GM19463 (cell line): ENCODE measurements at regions not wholly inside any gene's neighbourhood (a gene's known extent, or its start where the extent isn't known, plus 50 kb on each side); places are given as distances from the start of the nearest gene placed in this dataset.

Experiments used
- ATAC-seq: cut with Tn5 transposase; IDR thresholded peaks from one replicate; pipeline ENCODE4 v1.9.1; 2021; ENCODE audit warnings: mild to moderate bottlenecking, moderate library complexity; ENCODE audit not compliant: unreplicated experiment

DNA sequence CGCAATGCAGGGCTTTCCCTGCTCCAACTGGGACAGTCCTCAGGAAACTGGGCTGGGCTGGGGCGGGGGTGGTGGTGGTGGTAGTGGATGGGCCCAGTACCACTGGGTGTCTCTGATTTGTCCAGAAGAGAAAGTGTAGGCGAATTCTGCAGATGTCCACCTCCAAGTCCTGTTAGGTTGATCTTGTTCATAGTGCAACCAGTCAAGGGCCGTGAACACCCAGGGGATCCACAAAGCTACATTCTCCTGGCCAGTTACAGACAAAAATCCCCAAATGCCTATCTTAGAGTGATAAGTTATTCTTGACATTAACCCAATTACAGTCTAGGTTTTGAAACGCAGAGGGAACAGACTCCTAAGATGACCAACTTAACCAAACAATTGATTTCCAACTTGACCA lies 97.5 kb upstream of the SHB start:
- ATAC-seq, result no peak

DNA sequence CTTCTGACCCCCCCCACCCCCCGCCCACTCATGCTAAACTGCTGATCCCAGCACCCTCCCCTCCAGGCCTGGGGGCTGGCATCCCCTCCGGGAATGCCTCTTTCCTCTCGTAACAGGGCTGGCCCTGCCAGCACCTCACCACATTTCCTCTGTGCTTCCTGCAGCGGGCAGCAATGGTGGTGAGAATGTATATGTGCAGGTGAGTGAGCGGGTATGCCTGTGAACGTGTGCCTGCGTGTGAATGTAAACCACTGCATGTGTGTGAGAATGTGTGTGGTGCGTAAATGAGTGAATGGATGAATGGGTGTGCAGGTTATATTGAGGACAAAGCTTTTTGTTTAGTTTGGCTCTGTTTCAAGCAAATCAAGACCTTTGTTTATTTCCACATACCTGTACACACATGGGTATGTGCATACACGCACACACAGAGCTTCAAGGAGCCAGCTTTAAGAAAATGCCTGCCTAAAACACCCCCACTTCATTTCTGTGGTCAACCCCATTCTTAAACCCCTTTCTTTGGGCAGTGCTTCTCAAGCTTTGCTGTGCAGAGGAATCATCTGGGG lies 95.7 kb upstream of the SHB start:
- ATAC-seq, result no peak

- no peak for ATAC-seq
Measured at GRCh38 chr9:38163518-38163917, 94.5 kb upstream of the SHB start.

DNA sequence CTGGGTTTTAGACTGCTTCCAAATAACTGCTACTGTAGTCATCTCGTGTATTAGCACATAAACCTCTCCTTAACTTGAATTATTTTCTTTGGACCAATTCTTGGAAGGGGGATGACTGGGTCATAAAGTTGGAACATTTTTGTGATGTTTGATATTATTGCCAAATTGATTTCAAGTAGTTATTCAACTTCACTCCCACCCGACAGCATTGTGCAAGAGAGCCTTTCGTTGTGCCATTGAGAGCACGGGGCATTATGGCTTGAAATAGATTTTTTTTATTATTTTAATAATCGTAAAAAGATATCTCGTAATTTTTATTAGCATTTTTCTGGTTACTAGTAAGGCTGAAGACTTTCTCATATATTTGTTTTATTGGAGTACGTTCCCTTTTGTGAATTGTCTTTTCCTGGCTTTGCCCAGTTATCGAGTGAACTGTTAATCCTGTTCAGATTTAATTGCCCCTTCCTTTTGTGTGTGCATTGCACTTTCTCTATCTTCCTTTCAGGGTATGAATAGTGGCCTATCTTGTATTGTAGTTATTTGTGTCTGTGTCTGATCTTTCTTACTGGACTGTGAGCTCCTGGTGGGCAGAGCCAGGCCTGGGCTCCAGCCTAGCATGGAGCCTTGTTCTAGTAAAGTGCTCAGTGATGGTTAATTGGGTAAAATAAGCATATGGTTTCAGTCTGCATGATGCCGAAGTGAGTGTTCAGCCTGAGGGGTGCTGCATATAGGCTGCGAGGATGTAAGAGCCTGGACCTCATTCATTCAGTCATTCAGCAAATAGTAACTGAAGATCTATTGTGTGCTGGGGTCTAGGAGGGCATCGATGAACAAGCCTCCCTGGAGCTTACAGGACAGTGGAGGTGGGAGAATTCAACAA lies 93.5 kb upstream of the SHB start:
- no peak for ATAC-seq

DNA sequence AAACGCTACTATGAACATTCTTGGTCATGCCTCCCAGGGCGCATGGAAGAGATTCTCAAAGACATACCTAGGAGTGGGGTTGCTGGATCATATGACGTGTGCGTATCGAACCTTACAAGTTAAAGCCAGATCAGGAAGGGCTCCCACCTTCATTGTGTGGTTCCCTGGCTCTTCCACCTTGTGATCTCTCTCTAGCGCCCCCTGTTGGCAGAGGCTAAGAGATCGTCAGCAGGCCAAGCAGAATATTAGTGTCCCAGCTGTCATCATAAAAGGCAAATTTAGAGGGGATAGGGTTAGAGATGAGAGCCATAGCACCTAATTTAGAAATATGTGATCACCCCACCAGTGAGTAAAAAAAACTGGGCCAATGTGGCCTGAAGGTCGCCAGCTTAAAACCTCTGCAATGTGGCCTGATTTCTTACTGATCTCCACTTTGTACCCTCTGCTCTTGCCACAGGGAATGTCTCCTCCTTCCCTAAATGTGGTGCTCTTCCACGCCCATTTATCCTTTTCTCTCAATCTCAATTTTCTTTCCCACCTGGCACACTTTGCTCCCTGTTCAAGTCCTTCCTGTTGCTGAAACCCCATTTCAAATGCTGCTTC lies 91.7 kb upstream of the SHB start:
- no peak for ATAC-seq

DNA sequence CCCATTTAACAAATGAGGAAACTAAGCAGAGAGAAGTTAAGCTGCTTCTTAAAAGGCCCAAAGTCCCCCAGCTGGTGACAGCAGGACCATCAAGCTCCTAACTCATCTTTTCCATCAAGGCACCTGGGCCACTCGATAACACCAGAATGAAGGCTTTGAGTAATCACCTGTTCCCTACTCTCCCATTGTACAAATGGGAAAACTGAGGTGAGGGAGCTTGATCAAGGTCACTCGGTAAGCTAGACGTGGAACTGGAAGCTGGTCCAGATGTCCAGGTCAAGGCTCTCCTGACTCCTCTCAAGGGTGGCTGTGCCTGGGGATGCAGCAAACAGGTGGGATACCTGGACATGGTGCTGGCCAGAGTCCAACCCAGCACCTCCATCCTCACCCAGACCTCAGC lies 90.6 kb upstream of the SHB start:
- no peak for ATAC-seq

GRCh38 chr9:38158628-38159027 lies 89.6 kb upstream of the SHB start:
- ATAC-seq, result no peak

GRCh38 chr9:38157711-38158110 lies 88.7 kb upstream of the SHB start:
- no peak for ATAC-seq

DNA sequence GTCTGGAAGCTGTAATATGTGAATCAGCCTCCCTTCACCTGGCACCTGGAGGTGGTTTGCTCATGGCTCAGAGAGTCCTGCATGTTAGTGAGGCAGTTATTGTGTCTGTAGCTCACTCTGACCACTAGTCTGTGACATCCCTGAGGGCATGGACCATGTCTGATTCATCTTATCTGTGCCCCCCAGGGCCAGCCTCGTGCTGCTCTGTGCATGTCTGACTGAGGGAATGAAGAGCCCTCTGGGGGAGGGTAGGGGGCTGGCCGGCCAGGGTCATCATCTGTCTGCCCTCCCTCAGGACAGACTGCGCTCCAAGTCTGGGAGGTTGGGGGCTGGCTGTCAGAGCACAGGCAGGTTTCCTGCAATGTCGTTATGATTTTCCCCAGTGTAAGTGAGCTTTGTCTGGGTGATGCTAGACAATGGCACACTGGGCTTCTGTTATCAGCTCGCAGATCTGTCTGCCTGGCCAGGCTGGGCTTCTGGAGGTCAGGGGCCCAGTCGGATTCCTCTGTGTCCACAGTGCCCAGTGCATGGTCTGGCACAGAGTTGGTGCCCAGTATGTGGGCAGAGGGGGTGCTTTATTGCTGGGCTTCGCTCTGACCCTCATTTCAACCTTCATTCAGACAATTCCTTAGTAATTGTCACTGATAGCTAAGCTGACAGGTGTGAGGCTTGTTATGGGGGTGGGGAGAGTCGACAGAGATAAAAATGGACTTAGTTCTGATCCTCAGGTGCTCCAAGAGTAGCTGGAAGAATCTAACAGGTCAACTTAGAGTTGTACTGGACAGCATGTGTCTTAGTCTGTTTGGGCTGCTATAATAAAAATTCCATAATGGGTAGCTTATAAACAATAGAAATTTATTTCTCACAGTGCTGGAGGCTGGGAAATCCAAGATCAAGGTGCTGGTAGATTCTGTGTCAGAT lies 85.7 kb upstream of the SHB start:
- no peak for ATAC-seq

GRCh38 chr9:38153910-38154291 lies 84.9 kb upstream of the SHB start:
- no peak for ATAC-seq

DNA sequence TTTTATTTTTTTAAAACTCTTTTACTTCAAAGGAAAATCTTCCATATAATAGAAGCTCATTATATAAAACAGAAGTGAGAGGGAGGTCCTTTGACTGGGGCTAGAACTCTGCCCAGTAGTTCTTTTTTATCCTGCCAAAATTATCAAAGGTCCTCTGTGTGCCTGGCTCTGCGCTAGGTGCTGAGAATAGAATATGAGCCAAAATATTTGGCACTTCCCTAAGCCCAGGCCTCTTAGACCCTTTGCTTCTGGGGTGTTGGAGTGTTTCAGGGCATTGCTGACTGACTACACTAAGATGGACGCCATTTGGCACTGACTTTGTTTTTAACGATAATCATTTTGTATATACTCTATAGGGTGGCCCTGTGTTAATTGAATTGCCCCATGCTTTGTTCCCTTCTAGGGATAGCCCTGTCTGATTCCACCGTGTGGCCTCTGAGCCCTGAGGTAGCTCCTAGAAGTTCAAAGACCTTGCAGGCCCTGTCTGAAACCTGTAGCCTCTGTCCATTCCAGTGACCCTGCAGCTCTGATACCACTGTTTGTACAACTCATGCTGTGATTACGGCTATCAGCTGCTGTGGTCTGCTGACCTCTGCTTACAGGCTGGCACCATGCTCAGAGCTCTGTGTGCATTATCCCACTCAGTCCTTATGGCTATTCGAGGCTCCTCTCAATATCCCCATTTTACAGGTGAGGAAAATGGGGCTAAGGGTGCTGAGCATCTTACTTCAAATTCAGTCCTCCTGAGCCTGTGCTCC lies 84.3 kb upstream of the SHB start:
- ATAC-seq, result no peak

DNA sequence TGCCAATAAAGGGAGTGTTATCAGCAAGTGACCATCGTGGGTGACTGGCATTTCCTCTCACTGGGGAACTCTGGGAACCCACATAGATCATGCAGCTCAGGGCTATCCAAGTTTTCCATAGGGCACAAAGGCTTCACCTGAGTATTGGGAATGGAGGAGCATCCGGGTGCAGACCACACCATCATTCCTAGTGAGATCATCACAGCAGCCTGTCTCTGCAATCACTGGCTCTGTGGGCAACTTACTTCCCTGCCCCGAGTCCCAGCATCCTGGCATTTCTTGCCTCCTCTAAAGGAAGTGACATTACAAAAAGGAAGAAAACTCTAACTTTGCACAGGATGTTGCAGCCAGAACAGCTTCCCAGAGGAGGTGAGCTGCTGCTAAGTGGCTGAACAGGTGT lies 80.6 kb upstream of the SHB start:
- ATAC-seq, result no peak

GRCh38 chr9:38146844-38147243 lies 77.8 kb upstream of the SHB start:
- no peak for ATAC-seq

- no peak for ATAC-seq
Measured at GRCh38 chr9:38145526-38146053, 76.6 kb upstream of the SHB start.

- ATAC-seq, result no peak
Measured at GRCh38 chr9:38144421-38144820, 75.4 kb upstream of the SHB start.

- no peak for ATAC-seq
Measured at GRCh38 chr9:38141746-38142591, 72.9 kb upstream of the SHB start.

DNA sequence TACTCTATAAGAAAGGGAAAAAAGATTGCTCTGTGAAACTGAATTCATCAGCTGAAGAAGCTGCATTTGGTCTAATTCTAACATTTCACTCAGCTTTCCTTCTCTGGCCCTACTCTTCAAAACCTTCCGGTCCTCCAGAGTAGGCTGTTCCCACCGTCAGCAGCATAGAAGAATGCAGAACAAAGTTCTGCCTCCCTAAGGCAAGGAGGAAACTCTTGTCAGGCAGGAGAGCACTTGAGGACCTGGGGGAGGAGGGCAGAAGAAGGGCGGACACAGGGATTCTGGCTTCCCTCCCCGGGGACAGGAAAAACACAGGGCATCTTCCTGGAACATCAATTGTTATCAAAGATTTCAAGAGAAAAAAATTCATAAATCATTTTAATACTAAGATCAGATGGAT lies 69.2 kb upstream of the SHB start:
- no peak for ATAC-seq

DNA sequence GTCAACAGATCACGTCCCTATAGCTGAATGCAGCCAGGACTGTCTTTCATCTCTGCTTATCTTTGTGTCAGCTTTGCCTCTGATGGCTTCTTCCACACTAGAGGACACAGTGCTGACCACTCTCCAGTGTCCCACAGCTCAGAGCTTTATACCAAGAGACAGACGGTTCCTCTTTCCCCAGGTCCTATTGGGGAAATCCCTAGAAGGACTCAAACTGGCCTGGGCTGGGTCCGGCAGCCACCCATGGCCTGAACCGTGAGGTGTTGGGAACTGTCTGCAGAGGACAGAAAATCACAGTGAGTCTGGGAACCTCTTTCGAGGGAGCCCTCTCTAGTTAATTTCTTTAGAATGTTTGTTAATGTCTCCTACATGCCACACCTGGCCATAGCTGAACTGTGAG lies 68.3 kb upstream of the SHB start:
- ATAC-seq, result no peak

DNA sequence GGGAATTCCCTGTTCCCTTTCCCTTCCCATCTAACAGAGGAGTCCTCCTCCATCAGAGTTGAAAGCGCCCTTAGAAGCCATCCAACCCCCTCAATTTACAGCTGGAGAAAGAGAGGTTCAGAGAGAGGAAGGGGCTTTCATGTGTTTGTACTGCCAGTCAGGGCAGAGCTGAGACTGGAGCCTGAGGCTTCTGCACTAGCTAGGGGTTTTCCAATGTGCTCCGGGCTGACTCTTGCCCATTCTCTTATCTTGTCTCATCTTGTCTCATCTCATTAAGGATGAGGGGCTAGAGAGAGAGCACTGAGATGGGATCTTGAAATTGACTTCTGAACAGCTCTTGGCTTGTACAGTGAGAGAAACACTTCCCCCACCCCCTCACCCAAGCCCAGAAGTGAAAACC lies 67.4 kb upstream of the SHB start:
- no peak for ATAC-seq
